ENCODE measurements at regions not wholly inside any gene's neighbourhood (a gene's known extent, or its start where the extent isn't known, plus 50 kb on each side); places are given as distances from the start of the nearest gene placed in this dataset.

DNA sequence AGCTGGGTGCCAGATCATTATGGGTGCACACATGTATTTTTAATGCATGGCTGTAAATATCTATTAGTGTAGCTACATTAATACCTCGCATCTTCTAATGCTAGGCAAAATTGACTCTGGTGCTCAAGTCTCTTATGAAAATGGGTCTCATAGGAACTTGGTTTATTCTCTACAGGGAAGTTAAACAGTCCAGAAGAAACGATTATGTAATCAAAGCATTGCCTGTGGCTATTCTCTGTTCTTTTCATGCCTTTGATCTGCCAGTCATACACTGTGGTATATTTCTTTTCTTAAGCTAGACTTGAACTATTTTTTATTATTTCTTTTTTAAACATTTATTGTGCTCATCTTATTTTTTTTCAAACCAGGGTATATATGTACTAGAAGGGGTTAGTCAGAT is 1015.0 kb downstream of the SLITRK1 start:
- no peaks in the 10 kb centered on the region for H3K4me1 ChIP-seq (ENCODE audit: control insufficient read depth in 4 of 4, insufficient read depth in 4 of 4, low read length in 3 of 4)
- H3K4me3 ChIP-seq (ENCODE audit: low read depth in 1 of 3, low read length in 3 of 3), result no peak overlapping the region
- no peaks in the 10 kb centered on the region for H3K36me3 ChIP-seq (ENCODE audit: control insufficient read depth in 4 of 4, insufficient read depth in 3 of 4, low read depth in 1 of 4, low read length in 3 of 4)
- peaks cover 0 to 2% (median 0%) of the 10 kb centered on the region in 4 donors for H3K9me3 ChIP-seq (ENCODE audit: control insufficient read depth in 4 of 4, low read length in 3 of 4)
- no peak overlapping the region for H3K9ac ChIP-seq (ENCODE audit: low read depth in 1 of 2, low read length in 2 of 2)
- 60% methylated on average over 2 of the region's 2 CpGs for WGBS
- H3K27ac ChIP-seq (ENCODE audit: low read depth in 1 of 2, low read length in 2 of 2), result no peak overlapping the region
- DNase-seq (ENCODE audit: low spot score), result no peak
- TF ChIP-seq, protein P1, sequence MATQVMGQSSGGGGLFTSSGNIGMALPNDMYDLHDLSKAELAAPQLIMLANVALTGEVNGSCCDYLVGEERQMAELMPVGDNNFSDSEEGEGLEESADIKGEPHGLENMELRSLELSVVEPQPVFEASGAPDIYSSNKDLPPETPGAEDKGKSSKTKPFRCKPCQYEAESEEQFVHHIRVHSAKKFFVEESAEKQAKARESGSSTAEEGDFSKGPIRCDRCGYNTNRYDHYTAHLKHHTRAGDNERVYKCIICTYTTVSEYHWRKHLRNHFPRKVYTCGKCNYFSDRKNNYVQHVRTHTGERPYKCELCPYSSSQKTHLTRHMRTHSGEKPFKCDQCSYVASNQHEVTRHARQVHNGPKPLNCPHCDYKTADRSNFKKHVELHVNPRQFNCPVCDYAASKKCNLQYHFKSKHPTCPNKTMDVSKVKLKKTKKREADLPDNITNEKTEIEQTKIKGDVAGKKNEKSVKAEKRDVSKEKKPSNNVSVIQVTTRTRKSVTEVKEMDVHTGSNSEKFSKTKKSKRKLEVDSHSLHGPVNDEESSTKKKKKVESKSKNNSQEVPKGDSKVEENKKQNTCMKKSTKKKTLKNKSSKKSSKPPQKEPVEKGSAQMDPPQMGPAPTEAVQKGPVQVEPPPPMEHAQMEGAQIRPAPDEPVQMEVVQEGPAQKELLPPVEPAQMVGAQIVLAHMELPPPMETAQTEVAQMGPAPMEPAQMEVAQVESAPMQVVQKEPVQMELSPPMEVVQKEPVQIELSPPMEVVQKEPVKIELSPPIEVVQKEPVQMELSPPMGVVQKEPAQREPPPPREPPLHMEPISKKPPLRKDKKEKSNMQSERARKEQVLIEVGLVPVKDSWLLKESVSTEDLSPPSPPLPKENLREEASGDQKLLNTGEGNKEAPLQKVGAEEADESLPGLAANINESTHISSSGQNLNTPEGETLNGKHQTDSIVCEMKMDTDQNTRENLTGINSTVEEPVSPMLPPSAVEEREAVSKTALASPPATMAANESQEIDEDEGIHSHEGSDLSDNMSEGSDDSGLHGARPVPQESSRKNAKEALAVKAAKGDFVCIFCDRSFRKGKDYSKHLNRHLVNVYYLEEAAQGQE (IDR thresholded peaks at IDR 0.05), result no peak
- no peak for TF ChIP-seq SP1 (IDR thresholded peaks at IDR 0.05)
- no peak for TF ChIP-seq EGR1 (IDR thresholded peaks at IDR 0.05; ENCODE audit: low read depth in 2 of 2)
- no peak for TF ChIP-seq FOXA2 (IDR thresholded peaks at IDR 0.05)
- TF ChIP-seq YY1 (IDR thresholded peaks at IDR 0.05), result no peak
- TF ChIP-seq NR2F2 (IDR thresholded peaks at IDR 0.05), result no peak
- TF ChIP-seq, protein P2, sequence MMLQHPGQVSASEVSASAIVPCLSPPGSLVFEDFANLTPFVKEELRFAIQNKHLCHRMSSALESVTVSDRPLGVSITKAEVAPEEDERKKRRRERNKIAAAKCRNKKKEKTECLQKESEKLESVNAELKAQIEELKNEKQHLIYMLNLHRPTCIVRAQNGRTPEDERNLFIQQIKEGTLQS (IDR thresholded peaks at IDR 0.05), result no peak
- no peak for TF ChIP-seq JUND (IDR thresholded peaks at IDR 0.05)
- no peak for TF ChIP-seq GABPA (IDR thresholded peaks at IDR 0.05 in 1 of 2, conservative IDR thresholded peaks at IDR 0.05 in 1 of 2)
- TF ChIP-seq, protein P3, sequence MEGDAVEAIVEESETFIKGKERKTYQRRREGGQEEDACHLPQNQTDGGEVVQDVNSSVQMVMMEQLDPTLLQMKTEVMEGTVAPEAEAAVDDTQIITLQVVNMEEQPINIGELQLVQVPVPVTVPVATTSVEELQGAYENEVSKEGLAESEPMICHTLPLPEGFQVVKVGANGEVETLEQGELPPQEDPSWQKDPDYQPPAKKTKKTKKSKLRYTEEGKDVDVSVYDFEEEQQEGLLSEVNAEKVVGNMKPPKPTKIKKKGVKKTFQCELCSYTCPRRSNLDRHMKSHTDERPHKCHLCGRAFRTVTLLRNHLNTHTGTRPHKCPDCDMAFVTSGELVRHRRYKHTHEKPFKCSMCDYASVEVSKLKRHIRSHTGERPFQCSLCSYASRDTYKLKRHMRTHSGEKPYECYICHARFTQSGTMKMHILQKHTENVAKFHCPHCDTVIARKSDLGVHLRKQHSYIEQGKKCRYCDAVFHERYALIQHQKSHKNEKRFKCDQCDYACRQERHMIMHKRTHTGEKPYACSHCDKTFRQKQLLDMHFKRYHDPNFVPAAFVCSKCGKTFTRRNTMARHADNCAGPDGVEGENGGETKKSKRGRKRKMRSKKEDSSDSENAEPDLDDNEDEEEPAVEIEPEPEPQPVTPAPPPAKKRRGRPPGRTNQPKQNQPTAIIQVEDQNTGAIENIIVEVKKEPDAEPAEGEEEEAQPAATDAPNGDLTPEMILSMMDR (IDR thresholded peaks at IDR 0.05; ENCODE audit: low read depth, low read length, missing input control), result no peak
- TF ChIP-seq, protein P4, sequence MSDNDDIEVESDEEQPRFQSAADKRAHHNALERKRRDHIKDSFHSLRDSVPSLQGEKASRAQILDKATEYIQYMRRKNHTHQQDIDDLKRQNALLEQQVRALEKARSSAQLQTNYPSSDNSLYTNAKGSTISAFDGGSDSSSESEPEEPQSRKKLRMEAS (IDR thresholded peaks at IDR 0.05), result no peak
- no peak for TF ChIP-seq RAD21 (IDR thresholded peaks at IDR 0.05)
- TF ChIP-seq HNF4G (IDR thresholded peaks at IDR 0.05), result no peak
- H3K27me3 ChIP-seq (ENCODE audit: control insufficient read depth in 4 of 4, insufficient read depth in 4 of 4, low read length in 3 of 4), result no peaks in the 10 kb centered on the region

DNA sequence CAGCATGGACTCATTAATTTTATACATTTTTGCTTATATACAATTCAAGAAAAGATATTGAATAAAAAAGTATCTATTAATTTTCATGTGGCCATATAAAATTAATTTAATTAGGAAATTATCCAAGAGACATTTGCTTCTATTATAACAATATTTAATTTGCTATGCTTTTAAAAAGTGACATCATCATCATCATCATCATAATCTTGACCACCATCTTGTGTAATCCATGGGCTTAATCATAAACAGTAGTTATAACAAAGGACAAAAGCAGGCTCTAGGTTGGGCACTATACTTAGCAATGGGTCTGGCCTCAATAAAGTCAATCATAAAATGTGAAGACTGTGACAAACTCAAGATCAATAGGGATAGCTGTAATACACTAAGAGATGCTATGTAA is 1031.6 kb downstream of the SLITRK1 start:
- Histone ChIP-seq H3K27me3 (ENCODE audit: control insufficient read depth in 4 of 4, insufficient read depth in 4 of 4, low read length in 3 of 4) (no peaks in the 10 kb centered on the region), H3K9me3 (ENCODE audit: control insufficient read depth in 4 of 4, low read length in 3 of 4) (no peaks in the 10 kb centered on the region), H3K36me3 (ENCODE audit: control insufficient read depth in 4 of 4, insufficient read depth in 3 of 4, low read depth in 1 of 4, low read length in 3 of 4) (no peaks in the 10 kb centered on the region), H3K9ac (ENCODE audit: low read depth in 1 of 2, low read length in 2 of 2) (no peak overlapping the region), H3K4me1 (ENCODE audit: control insufficient read depth in 4 of 4, insufficient read depth in 4 of 4, low read length in 3 of 4) (no peaks in the 10 kb centered on the region), H3K4me3 (ENCODE audit: low read depth in 1 of 3, low read length in 3 of 3) (no peak overlapping the region), H3K27ac (ENCODE audit: low read depth in 1 of 2, low read length in 2 of 2) (no peak overlapping the region)
- no peak for DNase-seq (ENCODE audit: low spot score)
- TF ChIP-seq FOXA2 (IDR thresholded peaks at IDR 0.05), result no peak
- TF ChIP-seq YY1 (IDR thresholded peaks at IDR 0.05), result no peak
- no peak for TF ChIP-seq GABPA (IDR thresholded peaks at IDR 0.05 in 1 of 2, conservative IDR thresholded peaks at IDR 0.05 in 1 of 2)
- TF ChIP-seq, protein P3 (IDR thresholded peaks at IDR 0.05; ENCODE audit: low read depth, low read length, missing input control), result no peak
- no peak for TF ChIP-seq JUND (IDR thresholded peaks at IDR 0.05)
- TF ChIP-seq HNF4A (conservative IDR thresholded peaks at IDR 0.05), result no peak
- TF ChIP-seq HNF4G (IDR thresholded peaks at IDR 0.05), result no peak
- TF ChIP-seq, protein P4 (IDR thresholded peaks at IDR 0.05), result no peak
- TF ChIP-seq, protein P1 (IDR thresholded peaks at IDR 0.05), result no peak
- TF ChIP-seq FOXA1 (IDR thresholded peaks at IDR 0.05), result no peak
- TF ChIP-seq EGR1 (IDR thresholded peaks at IDR 0.05; ENCODE audit: low read depth in 2 of 2), result no peak
- no peak for TF ChIP-seq TAF1 (conservative IDR thresholded peaks at IDR 0.05)
- no peak for TF ChIP-seq NR2F2 (IDR thresholded peaks at IDR 0.05)
- no peak for TF ChIP-seq RXRA (IDR thresholded peaks at IDR 0.05)
- TF ChIP-seq RAD21 (IDR thresholded peaks at IDR 0.05), result no peak
- TF ChIP-seq, protein P2 (IDR thresholded peaks at IDR 0.05), result no peak
- no peak for TF ChIP-seq SP1 (IDR thresholded peaks at IDR 0.05)
